HG03175 (cell line): ENCODE measurements at regions not wholly inside any gene's neighbourhood (a gene's known extent, or its start where the extent isn't known, plus 50 kb on each side); places are given as distances from the start of the nearest gene placed in this dataset.

Experiments used
- ATAC-seq: cut with Tn5 transposase; IDR thresholded peaks from one replicate; pipeline ENCODE4 v1.9.1; 2021; ENCODE audit warnings: mild to moderate bottlenecking, moderate library complexity; ENCODE audit not compliant: unreplicated experiment

DNA sequence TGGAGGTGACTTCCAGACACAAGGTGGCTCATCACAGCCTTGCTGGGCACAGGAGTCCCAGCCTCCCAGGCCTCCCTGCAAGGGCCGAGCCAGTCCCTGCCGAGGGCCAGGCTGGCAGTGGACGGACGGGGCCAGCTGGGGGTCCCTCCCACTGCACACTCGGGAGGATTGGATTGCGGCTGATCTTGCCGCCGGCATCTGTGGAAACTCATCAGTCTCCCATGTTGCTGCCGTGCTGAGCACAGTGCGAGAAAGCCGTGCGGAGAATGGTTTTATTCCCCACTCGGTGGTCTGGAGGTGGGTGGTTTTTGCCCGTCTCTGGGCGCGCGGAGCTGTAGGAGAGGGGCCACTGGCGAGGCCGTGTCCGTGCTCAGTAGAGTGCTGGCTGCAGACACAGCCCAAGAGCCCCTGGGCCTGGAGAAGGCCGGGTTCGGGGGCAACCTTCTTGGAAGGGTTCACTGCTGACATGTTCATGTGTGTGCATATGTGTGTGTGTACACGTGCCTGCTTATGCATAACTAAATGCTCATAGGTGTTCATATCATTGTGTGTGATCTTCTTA, 1246.4 kb downstream of the BRD1 start:
- no peak for ATAC-seq

DNA sequence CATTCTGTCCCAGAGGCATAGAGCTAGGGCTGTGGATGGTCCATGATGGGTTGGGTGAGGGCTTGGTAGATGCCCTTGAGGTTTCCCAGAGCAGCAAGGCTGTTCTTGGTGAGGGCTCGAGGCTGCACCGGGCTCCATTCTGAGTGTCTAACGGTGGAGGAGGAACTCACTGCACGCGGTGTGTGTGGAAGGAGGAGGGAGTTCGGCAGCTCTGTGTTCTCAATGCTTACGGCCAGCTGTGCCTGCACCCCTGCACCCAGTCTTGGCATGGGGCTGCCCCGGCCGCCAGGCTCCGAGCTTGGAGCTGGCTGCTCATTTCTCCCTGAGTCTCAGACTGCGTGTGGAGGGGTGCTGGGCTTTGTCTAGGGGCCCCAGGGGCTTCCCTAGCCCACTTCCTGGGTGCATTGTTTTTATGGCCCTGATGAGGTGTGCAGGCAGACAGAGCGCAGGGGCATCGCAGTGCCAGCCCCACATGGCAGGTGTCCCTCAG, 1247.1 kb downstream of the BRD1 start:
- ATAC-seq, result no peak

DNA sequence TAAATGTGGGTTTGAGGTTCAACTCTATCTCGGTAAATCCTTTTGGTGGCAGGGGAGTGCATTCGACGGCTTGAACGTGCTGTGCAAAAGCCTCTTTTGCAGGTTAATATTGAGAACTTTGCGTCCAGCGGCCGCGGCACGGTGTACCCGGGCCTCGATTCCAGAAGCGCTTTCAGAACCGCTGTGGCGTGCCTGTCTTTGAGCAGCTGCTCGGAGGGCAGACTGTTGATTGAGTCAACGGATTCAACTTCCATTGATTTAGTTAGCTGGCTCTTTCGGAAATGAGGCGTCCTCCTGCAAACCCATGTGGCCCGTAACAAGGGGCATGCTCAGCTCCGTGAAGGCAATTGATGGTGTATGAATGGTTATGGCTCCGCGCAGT, 1247.8 kb downstream of the BRD1 start:
- no peak for ATAC-seq

DNA sequence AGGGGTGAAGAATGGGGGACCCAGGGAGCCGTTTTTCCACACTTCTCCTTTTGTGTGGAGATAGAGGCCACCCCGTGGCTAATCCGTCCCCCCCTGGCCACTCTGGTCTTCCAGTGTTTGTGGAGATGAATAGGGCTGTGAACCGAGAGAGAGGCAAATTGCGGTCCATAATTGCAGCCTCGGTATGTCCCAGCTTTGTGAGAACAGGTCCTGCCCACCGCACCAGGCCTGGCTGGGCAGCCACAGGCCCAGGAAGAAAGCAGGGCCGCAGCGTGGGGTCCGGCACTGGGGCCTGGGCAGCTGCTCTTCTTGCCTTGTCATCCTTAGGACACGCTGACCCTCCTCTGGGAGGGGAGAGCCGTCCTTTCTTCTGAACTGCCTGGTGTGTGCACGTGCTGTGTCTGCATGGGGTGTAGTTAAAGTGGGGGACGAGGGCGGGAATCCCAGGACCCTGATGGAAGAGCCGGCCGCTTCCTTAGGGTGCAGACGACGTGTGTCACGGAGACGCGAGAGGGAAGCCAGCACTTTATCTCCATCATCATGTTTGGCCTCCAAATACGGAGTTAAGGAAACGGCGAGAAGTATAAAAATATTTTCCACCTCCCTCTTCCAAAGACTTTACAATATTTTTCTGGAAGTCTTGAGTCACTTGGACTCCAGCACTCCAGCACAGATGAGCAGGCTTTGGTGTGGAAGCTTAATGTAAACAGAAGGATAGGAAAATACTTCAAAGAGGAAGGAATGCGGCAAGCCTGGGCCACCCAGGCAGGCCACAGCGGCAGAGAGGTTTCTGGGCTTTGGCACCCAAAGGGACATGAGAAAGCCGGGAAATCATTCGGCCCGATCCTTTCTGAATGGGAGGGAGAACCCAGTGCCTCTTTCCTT, 1248.4 kb downstream of the BRD1 start:
- no peak for ATAC-seq

DNA sequence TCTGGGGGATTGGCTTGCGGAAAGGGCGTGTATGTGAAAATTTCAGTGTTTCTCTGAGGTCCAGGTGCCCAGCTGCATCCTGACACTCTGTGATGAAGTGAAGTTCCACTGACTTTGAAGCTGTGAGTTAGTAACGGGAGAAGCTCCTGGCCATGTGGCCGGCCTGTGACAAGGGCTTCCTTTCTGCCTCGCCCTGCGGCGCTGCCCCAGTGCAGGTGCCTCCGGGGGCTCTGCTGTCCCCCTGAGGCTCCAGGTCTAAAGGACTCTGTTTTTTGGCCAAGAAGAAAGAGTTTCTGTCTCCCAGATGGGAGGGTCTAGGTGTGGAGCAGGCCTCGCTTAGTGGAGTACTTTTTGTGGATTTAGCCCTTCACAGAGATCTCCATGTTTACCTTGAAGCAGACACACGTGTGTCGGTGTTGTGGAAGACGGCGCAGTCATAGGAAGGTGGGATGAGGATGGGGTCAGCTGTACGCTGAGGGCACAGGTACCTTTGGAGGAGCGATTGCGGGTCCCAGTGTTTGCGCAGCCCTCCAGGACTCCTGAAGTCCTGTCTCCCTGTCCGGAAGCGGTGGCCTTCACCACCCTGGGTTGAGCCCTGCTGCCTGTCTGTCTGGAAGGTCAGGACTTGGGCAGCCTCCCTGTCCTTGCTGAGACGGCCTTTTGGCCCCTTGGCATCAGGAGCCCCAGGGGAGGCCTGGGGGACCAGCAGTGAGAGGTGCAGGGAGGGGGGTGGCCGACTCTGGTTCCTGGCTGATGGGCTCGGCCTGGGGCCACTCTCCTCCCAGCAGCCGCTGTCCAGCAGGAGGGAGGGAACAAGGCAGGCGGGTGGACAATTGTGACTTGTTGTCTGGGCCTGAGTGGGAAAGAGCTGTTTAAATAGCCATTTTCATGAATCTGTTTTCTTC, 1249.3 kb downstream of the BRD1 start:
- ATAC-seq, result no peak

DNA sequence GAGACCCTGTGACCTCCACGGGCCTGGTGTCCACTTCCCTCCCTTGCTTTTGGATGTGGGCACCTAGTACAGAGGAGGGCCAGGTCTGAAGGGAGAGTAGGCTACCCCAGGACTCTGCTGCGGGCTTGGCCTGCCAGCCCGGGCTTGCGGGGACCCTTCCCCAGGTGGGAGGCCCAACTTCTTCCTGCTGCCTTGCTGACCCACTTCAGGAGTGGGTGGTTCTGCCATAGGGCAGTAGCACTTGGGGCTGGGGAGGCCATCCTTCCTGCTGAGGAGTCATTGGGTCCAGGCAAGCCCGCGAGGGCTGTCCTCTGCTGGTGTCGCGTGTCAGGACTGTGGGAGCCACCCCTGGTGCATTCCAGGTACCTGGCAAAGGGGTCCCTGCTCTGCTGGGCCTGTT, 1250.0 kb downstream of the BRD1 start:
- no peak for ATAC-seq

DNA sequence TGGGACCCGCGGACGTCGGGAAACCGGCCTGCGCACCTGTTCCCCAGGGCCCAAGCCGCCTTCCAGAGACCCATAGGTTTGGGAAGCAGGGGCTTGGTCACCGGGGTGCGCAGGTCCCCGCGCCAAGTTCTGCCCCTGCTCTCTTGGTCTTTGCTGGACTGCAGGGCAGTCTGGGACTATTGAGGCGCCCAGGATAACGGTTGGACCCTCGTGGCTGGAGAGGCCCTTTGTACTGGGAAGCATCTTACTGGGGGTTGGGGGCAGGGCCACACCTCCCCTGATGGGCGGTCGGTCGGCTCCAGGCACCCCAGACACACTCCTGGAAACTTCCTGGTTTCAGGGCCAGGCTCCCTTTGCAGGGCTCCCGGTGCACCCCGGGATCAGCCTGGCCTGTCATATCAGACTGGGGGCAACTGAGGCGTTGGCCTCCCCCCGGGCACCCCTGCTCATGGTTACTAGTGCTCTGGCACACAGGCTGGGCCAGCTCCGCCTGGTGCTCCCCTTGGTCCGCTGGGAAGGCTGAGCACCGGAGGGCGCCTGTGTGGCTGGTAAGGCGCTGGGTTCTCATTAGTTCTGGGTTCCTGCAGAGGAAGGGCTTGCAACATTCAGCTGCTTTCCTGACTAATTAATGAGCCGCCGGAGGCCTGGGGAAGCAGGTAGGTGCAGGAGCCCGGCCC, 1250.5 kb downstream of the BRD1 start:
- no peak for ATAC-seq

DNA sequence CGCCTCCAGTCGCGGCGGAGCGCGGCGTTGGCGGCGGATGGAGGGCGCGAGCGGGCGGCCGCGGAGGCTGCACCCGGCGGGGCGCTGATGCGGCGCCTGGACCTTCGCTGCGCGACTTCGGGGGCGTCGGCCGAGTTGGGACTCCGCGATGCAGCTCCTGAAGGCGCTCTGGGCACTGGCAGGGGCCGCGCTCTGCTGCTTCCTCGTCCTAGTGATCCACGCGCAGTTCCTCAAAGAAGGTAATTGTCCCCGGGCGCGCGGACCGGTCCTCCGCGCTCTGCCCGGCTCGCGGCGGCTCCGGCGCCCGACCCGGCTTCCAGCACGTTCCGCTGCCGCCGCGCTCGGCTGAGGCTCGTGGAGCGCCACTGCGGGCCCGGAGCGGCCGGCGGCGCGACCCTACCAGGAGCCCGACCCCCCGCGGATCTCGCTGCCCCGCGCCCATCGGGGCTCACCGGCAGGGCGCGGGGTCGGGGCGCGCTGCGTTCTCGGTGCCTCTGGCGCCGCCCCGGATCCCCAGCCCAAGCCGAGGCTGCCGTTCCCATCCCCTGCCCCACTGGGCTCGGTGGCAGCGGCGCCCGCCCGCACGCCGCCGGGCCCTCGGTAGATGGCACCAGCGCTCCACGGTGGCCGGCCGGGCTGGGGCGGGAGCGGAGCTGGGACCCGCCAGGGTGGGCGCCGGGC, 1251.2 kb downstream of the BRD1 start:
- ATAC-seq, result no peak

DNA sequence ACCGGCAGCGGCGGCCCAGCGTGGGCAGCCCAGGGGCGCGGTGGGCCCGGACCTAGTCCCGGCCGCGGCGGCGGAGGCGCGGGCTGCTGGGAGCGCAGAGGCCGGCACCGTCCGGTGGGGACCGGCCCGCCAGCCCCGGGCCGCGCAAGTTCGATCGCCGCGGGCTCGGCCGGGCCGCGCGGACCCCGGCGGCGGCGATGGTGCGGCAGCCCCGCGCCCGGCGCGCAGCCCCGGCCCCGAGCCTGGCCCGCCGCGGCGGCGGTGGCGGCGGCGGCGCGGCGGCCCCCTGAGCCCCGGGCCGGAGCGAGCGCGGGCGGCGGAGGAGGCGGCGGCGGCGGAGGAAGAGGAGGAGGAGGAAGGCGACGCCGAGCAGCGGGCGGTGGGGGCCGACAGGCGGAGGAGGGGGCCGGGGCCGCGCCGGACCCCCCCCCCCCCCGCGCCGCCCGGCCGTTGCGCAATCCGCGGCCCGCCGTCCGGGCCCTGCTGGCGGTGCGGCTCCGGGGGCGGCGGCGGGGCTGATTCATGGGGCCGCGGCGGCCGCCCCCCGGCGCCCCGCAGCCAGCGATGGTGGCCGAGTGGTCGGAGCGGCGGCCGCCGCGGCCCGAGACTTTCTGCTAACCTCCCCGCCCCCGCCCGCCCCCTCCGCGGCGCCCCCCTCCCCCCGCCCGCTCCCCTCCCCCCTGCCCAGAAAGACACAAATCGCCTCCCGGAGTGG, 1251.9 kb downstream of the BRD1 start:
- no peak for ATAC-seq

DNA sequence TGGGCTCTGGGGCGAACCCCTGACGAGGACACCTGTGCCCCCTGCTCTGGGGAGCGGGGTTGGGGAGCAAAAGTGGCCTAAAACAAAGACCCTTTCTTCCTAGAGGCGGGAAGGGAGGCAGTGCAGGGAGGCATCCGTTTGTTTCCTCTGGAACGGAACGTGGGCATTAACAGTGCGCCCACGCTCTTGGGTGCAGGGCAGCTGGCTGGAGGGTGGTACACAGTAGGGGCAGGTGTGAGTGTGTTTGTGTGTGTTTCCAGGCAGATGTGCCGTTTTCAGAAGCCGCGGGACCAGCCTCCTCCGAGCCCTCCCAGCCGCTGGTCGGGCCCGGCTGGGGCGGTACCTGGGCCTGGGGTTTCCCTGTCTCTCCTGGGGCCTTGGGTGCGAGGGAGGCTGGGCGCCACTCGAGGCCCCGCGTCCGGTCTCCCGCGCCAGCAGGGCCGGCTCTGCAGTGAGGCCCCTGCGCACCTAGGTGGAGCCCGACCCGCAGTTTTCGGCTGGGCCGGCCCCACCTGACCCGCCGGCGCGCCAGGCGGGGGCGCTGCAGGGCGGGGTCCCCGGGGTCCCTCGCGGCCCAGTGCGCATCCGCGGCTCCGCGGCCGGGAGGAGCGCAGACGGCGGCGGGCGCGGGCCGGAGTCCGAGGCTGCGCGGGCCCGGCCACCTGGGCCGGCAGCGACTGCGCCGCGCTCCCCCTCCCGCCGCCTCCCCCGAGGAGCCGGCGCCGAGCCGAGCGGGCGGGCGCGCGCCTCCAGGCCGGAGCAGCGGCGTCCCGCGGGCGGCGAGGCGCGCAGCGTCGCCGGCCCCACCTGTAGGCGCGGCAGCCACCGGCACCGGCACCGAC, 1252.7 kb downstream of the BRD1 start:
- no peak for ATAC-seq

DNA sequence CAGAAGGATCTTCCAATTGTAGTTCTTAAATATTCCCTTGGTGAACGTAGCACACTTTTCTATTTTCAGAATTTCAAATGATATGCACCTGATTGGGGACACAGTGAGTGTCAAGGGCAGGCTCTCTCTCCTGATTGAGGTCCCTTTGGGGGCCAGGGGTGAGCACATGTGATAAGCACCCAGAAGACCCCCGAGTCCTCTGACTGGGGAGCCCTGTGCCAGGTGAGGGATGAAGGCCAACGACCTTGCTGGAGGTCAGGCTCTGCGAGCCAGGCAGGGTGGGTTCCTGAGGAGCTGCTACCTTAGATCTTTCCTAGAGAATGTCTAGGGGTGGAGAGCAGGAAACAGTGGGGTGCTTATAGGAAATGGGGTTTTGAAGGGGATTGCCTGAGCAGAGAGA, 1253.9 kb downstream of the BRD1 start:
- no peak for ATAC-seq

DNA sequence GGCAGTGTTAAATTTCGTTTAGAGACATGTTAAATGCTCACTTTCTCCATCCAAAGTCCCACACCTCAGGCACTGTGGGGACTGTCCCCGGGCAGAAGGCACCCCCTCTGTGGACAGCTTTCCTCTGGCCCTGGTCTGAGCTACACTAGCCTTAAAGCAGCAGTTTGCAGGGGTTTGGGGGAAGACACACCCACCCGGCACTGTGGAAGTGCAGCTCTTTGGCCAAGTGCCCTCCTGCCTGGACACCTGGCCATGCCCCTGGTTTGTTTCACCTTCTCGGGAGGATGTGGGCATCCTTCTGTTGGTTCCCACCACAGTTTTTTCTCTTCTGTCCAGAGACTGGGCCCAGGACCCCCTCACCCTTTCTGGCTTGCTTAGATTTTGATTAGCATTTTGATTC, 1254.7 kb downstream of the BRD1 start:
- ATAC-seq, result no peak

DNA sequence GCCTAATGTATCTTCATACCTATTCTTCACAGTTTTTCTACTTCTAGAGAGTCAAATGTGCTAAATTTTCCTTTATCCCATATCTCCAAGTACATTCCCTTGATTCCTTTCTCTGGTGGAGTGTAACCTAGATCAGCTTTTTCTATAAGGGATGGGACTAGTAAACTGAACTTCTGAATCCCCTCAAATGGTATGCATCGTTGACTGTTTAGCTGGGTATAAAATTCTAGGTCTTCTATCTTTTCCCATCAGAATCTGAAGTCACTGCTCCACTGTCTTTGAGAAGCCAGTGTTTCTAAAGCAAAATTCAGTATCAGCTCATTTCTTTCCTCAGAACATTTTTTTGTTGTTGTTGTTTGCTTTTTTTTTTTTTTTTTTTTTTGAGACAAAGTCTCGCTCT, 1256.8 kb downstream of the BRD1 start:
- ATAC-seq, result no peak

DNA sequence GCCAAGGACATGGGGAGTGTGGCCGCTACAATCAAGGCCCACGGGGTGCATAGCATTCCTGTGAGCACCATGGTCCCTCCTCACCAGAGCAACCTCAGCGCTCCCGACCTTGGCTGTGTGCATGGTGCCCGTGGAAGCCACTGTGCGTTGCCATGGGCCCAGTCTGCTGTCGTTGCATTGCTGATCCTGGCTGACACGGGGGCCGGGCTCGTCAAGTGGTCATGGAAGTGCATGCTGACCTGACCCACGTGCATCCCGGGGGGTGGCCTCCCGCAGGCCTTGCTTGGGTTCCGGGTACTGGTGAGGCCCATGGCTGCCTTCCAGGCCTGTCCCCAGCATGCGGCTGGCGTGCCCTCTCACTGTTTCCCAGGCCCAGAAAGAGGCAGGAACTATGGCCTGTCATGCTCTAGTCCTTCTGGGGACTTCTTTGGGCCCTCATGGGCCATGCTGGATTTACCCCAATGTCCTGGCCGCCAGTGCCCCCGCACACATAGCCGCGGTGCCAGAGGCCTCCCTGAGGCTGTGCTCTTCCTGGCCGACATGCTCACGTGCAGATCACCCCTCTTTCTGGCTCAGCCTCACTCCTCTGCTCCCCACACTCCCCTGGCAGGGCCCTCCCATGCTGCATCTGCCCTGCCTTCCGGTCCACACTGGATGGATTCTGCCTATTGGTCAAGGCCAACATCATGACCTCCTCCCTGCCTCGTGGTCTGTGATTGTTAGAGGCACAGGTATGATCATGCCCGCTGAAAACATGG, 1258.0 kb downstream of the BRD1 start:
- ATAC-seq, result no peak

DNA sequence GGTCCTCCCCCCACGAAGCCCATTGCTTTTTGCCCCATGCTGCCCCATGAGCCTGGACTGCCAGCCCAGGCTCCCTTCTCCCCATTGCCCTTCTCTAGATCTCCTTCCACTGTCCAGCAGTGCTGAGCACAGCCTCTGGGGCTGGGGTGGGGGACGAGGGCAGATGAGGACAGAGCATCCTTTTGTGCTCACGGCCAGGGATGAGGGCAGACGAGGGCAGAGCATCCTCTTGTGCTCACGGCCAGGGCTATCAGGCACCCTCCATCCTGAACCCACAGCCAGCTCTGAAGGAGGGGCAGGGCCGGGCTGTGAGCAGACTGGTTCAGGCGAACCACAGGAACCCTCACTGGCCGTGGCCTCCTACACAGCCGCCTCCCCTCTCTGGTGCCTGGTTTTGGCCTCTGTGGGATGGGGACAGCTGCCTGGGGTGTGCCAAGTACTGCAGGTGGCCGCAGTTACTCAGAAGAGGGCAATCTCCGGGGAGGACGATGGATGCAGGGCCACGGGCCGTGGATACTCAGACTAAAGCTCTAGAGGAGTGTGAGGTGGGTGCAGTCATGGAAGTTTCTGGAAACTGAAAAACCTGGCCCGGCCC, 1258.8 kb downstream of the BRD1 start:
- no peak for ATAC-seq

DNA sequence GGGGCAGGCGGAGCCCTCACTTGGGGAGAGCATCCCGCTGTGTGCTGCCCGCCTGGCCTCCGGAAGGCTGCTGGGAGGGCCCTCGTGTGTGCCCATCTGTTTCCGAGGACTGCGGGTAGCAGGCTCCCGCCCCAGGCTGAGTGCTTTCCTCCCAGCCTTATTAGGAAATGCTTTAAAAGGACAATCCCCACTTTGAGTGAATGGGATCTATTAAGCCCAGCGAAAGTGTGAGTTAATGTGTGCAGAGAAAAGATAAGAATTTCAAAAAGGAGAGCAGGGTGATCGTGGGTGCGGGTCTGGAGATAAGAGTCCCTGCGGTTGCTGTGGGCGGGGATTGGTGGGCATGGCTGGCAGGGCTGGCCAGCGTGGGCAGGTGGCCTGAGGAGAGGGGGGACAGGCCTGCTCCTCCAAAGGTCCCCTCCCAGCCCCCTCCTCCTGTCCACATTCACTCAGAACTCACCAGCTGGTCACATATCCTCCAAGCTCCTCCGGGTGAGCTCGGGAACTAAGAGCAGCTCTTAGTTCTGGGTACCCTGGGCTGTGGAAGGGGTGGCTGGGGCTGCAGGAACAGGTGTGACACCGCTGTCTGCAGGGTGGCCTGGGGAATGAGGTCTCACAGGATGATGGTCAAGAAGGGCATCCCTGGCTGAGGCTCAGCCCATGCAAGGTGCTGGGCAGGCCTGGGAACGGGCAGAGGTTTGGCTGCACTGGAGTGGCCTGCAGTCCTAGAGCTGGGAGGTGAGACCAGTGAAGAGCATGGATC, 1260.3 kb downstream of the BRD1 start:
- no peak for ATAC-seq

DNA sequence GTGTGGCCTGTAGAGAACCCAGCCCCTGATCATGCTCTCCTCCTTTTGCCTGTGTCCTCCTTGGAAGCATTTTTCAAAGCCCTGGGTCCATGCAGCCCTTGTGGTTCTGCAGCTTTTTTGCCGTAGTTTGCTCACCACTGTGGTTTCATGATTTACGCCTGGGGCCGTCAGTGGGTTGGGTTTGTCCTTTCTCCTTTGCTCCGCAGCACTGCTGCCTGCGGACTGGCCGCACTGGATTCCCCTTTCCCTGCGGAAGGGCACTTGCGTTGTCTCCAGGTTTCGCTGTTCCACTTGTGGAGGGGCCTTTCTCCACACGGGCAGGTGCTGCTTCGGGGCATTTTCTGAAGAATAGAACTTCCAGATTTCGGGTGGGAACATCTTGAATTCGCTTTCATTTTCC, 1260.9 kb downstream of the BRD1 start:
- no peak for ATAC-seq
